ENCODE measurements at regions not wholly inside any gene's neighbourhood (a gene's known extent, or its start where the extent isn't known, plus 50 kb on each side); places are given as distances from the start of the nearest gene placed in this dataset.

- no peak for DNase-seq
- H3K4me3 Mint-ChIP-seq = no peak overlapping the region
- H3K36me3 Mint-ChIP-seq (ENCODE audit: low read depth) = no peaks in the 10 kb centered on the region
- POLR2A ChIA-PET = no interaction called here
- CTCF ChIA-PET = interaction anchor here (0.6 kb wide), 2 partner anchors 71 to 394 kb away, joined by 3 to 4 read pairs; no protein-coding TSS in a partner anchor
- peaks cover 33% of the 10 kb centered on the region for H3K27me3 Mint-ChIP-seq
- intact Hi-C loops (cut with DNase I, micrococcal nuclease) = loop anchor here (1.0 to 2.0 kb wide), 2 partner anchors 171 to 172 kb away; no protein-coding TSS in a partner anchor
- H3K9me3 Mint-ChIP-seq (ENCODE audit: low read depth) = peaks cover 16% of the 10 kb centered on the region
- ATAC-seq = peak; percentile 95
- H3K27ac Mint-ChIP-seq = no peak overlapping the region
- peaks cover 10% of the 10 kb centered on the region for H3K4me1 Mint-ChIP-seq
Measured at GRCh38 chr5:7000310-7000709, 287.1 kb downstream of the TENT4A start.

- no peak overlapping the region for H3K27ac Mint-ChIP-seq
- intact Hi-C loops (cut with DNase I, micrococcal nuclease) = no loop called here
- DNase-seq = no peak
- ChIA-PET CTCF (interaction anchor here (0.8 kb wide), 1 partner anchor 15 kb away, joined by 3 read pairs; no protein-coding TSS in a partner anchor), POLR2A (no interaction called here)
- H3K36me3 Mint-ChIP-seq (ENCODE audit: low read depth) = no peaks in the 10 kb centered on the region
- peaks cover 7% of the 10 kb centered on the region for H3K9me3 Mint-ChIP-seq (ENCODE audit: low read depth)
- no peaks in the 10 kb centered on the region for H3K4me1 Mint-ChIP-seq
- H3K27me3 Mint-ChIP-seq = peaks cover 7% of the 10 kb centered on the region
- H3K4me3 Mint-ChIP-seq = no peak overlapping the region
- ATAC-seq = no peak
Measured at GRCh38 chr5:7010591-7010990, 297.4 kb downstream of the TENT4A start.

DNA sequence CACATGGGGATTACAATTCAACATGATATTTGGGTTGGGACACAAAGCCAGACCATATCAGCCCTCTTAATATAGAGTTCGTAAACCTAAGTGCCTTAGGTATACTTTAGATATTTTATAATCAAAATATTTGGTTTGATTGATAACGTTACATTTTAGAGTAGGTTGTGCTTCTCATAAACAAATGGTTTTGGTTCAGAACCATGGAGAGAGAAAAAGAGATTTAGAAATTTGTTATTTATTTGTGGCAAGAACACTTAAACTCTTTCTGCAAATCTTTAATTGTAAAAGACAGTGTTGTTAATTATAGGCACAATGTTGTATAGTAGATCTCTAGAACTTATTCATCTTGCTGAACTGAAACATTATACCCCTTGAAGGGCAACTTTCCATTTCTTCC, 298.8 kb downstream of the TENT4A start:
- Mint-ChIP-seq H3K9me3 (ENCODE audit: low read depth) (peaks cover 8% of the 10 kb centered on the region), H3K27me3 (peaks cover 9% of the 10 kb centered on the region), H3K4me3 (no peak overlapping the region), H3K4me1 (no peaks in the 10 kb centered on the region), H3K27ac (no peak overlapping the region), H3K36me3 (ENCODE audit: low read depth) (no peaks in the 10 kb centered on the region)
- no peak for ATAC-seq
- DNase-seq = no peak
- POLR2A ChIA-PET = no interaction called here
- CTCF ChIA-PET = no interaction called here
- intact Hi-C loops (cut with DNase I, micrococcal nuclease) = no loop called here

DNA sequence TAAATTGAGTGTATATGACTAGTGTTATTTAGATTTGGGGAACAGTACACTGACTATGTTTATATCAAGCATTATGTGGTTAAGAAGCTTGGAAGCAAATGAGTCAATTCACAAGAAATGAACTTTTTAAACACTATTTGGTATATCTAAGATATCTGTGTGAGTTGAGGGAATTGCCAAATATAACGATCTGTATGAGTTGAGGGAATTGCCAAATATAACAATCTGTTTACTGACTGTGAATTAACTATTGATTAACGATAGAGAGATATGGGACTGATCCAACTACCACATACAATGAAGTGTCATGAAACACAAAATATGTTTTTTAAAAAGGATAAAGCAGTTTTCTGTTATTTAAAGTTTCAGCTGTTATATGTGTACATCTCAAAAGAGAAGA, 301.4 kb downstream of the TENT4A start:
- H3K4me1 Mint-ChIP-seq = no peaks in the 10 kb centered on the region

DNA sequence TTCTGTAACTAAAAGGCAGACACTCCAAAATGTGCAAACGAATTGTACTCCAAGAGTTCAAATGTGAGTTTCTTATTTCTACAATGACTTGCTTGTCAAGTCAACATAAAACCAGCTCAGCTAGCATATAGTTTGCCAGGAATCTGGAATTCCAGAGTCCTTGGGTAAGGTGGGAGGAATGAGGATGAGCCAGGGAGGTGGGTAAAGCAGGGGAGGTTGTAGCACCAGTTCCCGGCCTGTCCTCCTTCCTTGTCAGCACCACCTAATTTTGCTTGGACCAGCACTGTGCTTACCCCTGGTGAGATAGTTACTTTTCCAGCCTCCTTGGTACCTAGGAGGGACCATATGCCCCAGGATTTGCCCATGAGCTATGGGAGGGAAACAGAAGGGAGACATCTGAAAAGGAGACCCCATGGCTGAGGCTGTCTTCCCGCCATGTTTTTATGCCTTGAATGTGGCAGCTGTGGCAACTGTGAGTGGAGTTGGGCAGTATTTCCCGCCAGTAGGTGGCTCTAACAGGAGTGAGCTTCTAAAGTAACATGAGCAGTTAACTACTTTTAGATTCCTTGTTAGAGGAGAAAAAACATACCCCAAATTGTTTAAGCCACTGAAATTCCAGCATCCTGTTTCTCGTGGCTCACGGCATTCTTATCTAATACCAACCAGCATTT, 302.5 kb downstream of the TENT4A start:
- H3K4me1 Mint-ChIP-seq = no peaks in the 10 kb centered on the region
- H3K36me3 Mint-ChIP-seq (ENCODE audit: low read depth) = no peaks in the 10 kb centered on the region
- H3K9me3 Mint-ChIP-seq (ENCODE audit: low read depth) = peaks cover 13% of the 10 kb centered on the region
- H3K4me3 Mint-ChIP-seq = no peak overlapping the region
- CTCF ChIA-PET = interaction anchor here (0.6 kb wide), 1 partner anchor 379 kb away, joined by 4 read pairs; no protein-coding TSS in a partner anchor
- DNase-seq = no peak
- peaks cover 9% of the 10 kb centered on the region for H3K27me3 Mint-ChIP-seq
- POLR2A ChIA-PET = no interaction called here
- intact Hi-C loops (cut with DNase I, micrococcal nuclease) = no loop called here
- ATAC-seq = no peak
- H3K27ac Mint-ChIP-seq = no peak overlapping the region

More for the DNA sequence above, 301.4 kb downstream of the TENT4A start:
- intact Hi-C loops (cut with DNase I, micrococcal nuclease) = no loop called here
- no peak overlapping the region for H3K27ac Mint-ChIP-seq
- POLR2A ChIA-PET = no interaction called here
- CTCF ChIA-PET = no interaction called here
- H3K9me3 Mint-ChIP-seq (ENCODE audit: low read depth) = peaks cover 4% of the 10 kb centered on the region
- H3K36me3 Mint-ChIP-seq (ENCODE audit: low read depth) = no peaks in the 10 kb centered on the region
- no peak overlapping the region for H3K4me3 Mint-ChIP-seq
- ATAC-seq (no peak), DNase-seq (no peak)
- peaks cover 9% of the 10 kb centered on the region for H3K27me3 Mint-ChIP-seq

GRCh38 chr5:7016999-7017747, 303.9 kb downstream of the TENT4A start:
- ChIA-PET POLR2A (no interaction called here), CTCF (interaction anchor here (0.6 kb wide), 1 partner anchor 506 kb away, joined by 3 read pairs; no protein-coding TSS in a partner anchor)
- H3K4me3 Mint-ChIP-seq = no peak overlapping the region
- intact Hi-C loops (cut with DNase I, micrococcal nuclease) = no loop called here
- no peak overlapping the region for H3K27ac Mint-ChIP-seq
- DNase-seq = no peak
- H3K36me3 Mint-ChIP-seq (ENCODE audit: low read depth) = peaks cover under 1% of the 10 kb centered on the region
- no peaks in the 10 kb centered on the region for H3K4me1 Mint-ChIP-seq
- peaks cover 9% of the 10 kb centered on the region for H3K27me3 Mint-ChIP-seq
- peaks cover 17% of the 10 kb centered on the region for H3K9me3 Mint-ChIP-seq (ENCODE audit: low read depth)
- no peak for ATAC-seq

GRCh38 chr5:7018198-7018597, 305.0 kb downstream of the TENT4A start:
- ChIA-PET CTCF (interaction anchor here (0.6 kb wide), 1 partner anchor 841 kb away, joined by 3 read pairs; no protein-coding TSS in a partner anchor), POLR2A (no interaction called here)
- ATAC-seq (no peak), DNase-seq (no peak)
- Mint-ChIP-seq H3K4me1 (no peaks in the 10 kb centered on the region), H3K27me3 (peaks cover 9% of the 10 kb centered on the region), H3K27ac (no peak overlapping the region), H3K4me3 (no peak overlapping the region), H3K36me3 (ENCODE audit: low read depth) (peaks cover 2% of the 10 kb centered on the region), H3K9me3 (ENCODE audit: low read depth) (peaks cover 22% of the 10 kb centered on the region)
- intact Hi-C loops (cut with DNase I, micrococcal nuclease) = no loop called here

DNA sequence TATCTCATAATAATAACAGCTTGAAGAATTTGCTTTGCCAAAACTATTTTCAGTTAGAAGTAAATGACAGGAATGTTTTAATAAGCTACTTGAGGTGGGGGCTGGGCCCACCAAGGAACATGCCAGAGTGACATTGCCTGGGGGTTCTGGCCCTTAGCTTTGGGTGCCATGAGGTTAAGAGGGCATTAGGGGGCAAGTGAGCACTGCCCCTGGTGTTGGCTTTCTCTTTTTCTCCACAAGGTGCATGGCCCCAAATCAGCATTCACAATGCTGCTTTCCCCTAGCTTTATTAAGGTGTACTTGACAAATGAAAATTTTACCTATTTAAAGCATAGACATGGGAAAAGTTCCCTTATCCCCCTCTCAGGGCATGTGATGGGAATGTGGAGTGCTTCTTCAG, 305.4 kb downstream of the TENT4A start:
- intact Hi-C loops (cut with DNase I, micrococcal nuclease) = no loop called here
- H3K9me3 Mint-ChIP-seq (ENCODE audit: low read depth) = peaks cover 24% of the 10 kb centered on the region
- DNase-seq (no peak), ATAC-seq (no peak)
- CTCF ChIA-PET = interaction anchor here (0.6 kb wide), 1 partner anchor 840 kb away, joined by 3 read pairs; no protein-coding TSS in a partner anchor
- H3K27me3 Mint-ChIP-seq = peaks cover 9% of the 10 kb centered on the region
- POLR2A ChIA-PET = no interaction called here
- no peak overlapping the region for H3K27ac Mint-ChIP-seq
- H3K4me1 Mint-ChIP-seq = no peaks in the 10 kb centered on the region
- no peak overlapping the region for H3K4me3 Mint-ChIP-seq
- peaks cover 2% of the 10 kb centered on the region for H3K36me3 Mint-ChIP-seq (ENCODE audit: low read depth)

DNA sequence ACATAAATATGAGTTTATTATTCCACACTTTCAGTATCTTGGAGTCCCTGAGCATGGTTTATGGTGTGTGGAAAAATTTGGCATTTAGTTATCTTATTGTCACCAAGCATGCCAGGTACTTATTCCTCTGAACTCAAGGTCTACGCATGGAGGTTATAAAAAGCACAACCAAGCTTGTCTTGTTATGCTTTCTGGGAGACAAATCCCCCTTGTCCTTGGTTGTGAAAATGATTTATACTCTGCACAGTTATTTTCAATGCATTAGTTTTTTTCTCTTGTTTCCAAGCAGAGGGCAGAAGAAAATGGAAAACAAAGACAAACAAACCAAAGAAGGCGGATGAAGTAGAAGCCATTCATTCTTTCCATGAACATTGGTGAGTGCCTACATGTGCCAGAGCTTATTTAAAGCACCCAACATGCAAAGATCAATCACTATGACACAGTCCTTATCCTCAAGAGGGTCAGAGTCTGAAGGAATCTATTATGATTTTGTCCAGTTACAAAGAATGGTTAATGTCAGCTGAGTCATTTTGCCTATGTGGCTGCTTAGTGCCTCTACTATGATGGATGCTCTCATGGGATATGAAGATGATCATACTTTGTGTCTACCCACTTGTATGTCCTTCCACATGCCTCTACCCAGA, 323.1 kb downstream of the TENT4A start:
- no peak overlapping the region for H3K27ac Mint-ChIP-seq
- peaks cover 2% of the 10 kb centered on the region for H3K9me3 Mint-ChIP-seq (ENCODE audit: low read depth)
- H3K4me3 Mint-ChIP-seq = no peak overlapping the region
- DNase-seq = no peak
- no peaks in the 10 kb centered on the region for H3K4me1 Mint-ChIP-seq
- H3K27me3 Mint-ChIP-seq = peaks cover 2% of the 10 kb centered on the region
- CTCF ChIA-PET = interaction anchor here (0.6 kb wide), 1 partner anchor 254 kb away, joined by 3 read pairs; no protein-coding TSS in a partner anchor
- H3K36me3 Mint-ChIP-seq (ENCODE audit: low read depth) = no peaks in the 10 kb centered on the region
- POLR2A ChIA-PET = no interaction called here
- ATAC-seq = no peak
- intact Hi-C loops (cut with DNase I, micrococcal nuclease) = no loop called here

DNA sequence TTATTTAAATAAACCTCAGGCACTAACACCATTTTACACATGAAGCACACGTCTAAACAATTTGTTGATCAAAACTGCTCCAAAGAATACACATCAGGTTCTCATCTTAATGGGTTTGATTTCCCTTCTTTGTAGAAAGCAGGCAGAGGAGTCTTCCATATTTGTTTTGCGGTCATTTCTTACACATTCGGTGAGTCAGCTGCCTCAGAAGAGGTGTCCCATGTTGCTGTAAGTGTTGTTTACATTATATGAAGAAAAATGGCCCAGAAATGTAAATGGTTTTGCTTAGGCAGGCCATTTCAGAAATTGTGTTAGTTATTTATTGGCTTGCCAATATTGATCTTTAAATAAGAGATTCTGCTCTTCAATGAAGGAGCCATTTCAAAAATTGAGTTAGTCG, 325.8 kb downstream of the TENT4A start:
- POLR2A ChIA-PET = no interaction called here
- Mint-ChIP-seq H3K36me3 (ENCODE audit: low read depth) (no peaks in the 10 kb centered on the region), H3K4me3 (no peak overlapping the region), H3K4me1 (no peaks in the 10 kb centered on the region), H3K27me3 (peaks cover 2% of the 10 kb centered on the region), H3K9me3 (ENCODE audit: low read depth) (peaks cover 1% of the 10 kb centered on the region), H3K27ac (no peak overlapping the region)
- DNase-seq = no peak
- ATAC-seq = no peak
- CTCF ChIA-PET = no interaction called here
- intact Hi-C loops (cut with DNase I, micrococcal nuclease) = no loop called here

- Mint-ChIP-seq H3K4me3 (no peak overlapping the region), H3K27me3 (peaks cover 2% of the 10 kb centered on the region), H3K9me3 (ENCODE audit: low read depth) (no peaks in the 10 kb centered on the region), H3K36me3 (ENCODE audit: low read depth) (no peaks in the 10 kb centered on the region), H3K27ac (no peak overlapping the region), H3K4me1 (no peaks in the 10 kb centered on the region)
- ChIA-PET CTCF (no interaction called here), POLR2A (no interaction called here)
- ATAC-seq (no peak), DNase-seq (no peak)
- intact Hi-C loops (cut with DNase I, micrococcal nuclease) = no loop called here
Measured at GRCh38 chr5:7040111-7040510, 326.9 kb downstream of the TENT4A start.

DNA sequence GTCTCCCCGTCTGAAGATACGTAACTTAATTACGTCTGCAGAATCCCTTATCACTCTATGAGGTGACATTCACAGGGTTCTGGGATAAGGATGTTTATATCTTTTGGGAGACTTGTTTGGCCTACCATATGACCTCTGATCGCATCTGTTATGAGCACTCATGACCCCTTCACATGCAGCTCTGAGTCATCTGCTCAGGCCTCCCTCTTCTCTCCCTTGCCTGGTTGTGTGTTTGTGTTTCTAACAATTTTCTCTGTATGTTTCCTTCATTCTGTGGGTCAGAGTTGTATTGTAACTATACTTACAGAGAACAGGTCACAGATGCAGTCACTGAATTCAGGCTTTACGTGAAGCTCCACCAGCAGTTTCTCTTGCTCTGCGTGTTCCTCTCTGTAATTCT, 330.6 kb downstream of the TENT4A start:
- DNase-seq (no peak), ATAC-seq (no peak)
- intact Hi-C loops (cut with DNase I, micrococcal nuclease) = no loop called here
- CTCF ChIA-PET = no interaction called here
- POLR2A ChIA-PET = no interaction called here
- Mint-ChIP-seq H3K27me3 (peaks cover 2% of the 10 kb centered on the region), H3K4me3 (no peak overlapping the region), H3K27ac (no peak overlapping the region), H3K9me3 (ENCODE audit: low read depth) (no peaks in the 10 kb centered on the region), H3K36me3 (ENCODE audit: low read depth) (no peaks in the 10 kb centered on the region), H3K4me1 (no peaks in the 10 kb centered on the region)

Measured in activated CD4-positive, alpha-beta T cell treated with anti-CD3 and anti-CD28 coated beads for 36 hours (primary cell).